ENCODE measurements at regions not wholly inside any gene's neighbourhood (a gene's known extent, or its start where the extent isn't known, plus 50 kb on each side); places are given as distances from the start of the nearest gene placed in this dataset.
"Not testable (repeated sequence)": the region's sequence is repeated elsewhere in the genome, so short reads cannot be mapped to it uniquely, and the experiment has no call there.

DNA sequence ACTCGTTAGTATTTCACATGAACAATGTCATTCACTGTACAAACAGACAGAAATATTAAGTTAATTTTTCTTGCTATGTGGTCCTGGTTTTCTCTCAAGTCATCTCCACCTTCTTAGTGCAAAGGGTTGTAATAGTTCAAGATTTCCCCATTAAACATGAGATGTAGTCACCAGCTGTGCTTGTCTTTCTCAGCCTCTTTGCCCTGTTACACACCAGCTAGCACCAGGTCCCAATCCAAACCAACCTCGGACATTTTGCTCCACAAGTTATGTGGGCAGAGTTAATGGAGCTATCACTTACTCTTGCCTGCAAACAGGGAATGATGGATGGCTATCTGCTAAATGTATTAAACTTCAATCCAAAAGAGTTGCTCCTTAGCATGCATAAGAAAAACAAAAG lies 328.1 kb downstream of the TLE1 start:
- no peak for DNase-seq (ENCODE audit: low read depth in 2 of 2)

DNA sequence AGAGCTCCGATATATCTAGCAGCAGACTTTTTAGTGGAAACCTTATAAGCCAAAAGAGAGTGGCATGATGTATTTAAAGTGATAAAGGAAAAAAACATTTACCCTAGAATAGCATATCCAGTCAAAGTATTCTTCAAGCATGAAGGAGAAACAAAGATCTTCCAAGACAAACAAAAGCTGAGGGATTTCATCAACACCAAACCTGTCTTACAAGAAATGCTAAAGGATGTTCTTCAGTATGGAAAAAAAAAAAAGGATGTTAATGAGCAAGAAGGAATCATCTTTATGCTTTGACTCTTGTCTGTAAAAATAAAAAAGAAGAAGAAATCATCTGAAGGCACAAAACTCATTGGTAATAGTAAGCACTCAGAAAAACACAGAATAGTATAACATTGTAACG lies 338.2 kb downstream of the TLE1 start:
- no peak for DNase-seq (ENCODE audit: low read depth in 2 of 2)

DNA sequence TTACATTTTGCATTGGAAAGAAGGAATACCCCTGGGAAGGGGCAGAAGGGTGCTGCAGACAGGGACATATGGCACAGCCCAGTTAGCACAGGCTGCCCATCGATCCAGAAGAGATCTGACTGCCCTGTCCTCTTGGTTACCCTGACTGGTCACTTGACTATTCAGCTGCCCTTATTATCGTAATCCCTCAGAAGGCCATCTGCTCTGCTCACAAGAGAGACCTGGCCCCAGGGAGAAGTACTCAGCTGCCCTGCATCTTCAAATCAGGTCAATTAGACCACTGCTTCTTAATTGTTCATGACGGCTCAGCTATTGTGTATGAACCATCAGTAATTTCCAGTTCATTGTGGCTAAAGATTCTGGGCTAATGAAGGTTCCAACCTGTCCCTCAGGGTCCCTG lies 345.0 kb downstream of the TLE1 start:
- DNase-seq (ENCODE audit: low read depth in 2 of 2), result no peak

DNA sequence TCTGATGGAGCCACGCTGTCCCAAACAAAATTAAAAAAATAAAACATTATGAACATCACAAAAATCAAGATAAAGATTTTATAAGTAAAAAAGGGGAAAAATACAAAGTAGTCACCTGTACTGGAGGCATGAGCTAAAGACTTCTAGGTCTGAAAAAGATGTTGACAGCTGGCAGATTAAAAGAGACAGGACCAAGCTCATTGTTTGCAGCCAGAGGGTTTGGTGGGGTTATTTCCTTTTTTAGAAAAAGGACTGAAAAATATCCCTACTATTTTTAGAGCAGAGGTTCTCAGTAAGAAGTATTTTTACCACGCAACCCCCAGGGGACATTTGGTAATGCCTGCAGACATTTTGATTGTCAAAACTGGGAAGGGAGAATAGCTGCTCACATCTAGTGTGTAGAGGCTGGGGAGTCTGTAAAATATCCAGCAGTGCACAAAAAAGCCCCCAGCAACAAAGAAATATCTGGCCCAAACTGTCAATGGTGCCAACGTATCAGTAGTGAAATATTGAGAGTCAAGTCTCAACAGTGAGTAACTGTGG lies 353.4 kb downstream of the TLE1 start:
- no peak for DNase-seq (ENCODE audit: low read depth in 2 of 2)

GRCh38 chr9:81321551-81321950 lies 367.8 kb downstream of the TLE1 start:
- DNase-seq (ENCODE audit: low read depth in 2 of 2), result no peak

- DNase-seq (ENCODE audit: low read depth in 2 of 2), result no peak
These were observed 368.4 kb downstream of the TLE1 start for GRCh38 chr9:81320909-81321482.

DNA sequence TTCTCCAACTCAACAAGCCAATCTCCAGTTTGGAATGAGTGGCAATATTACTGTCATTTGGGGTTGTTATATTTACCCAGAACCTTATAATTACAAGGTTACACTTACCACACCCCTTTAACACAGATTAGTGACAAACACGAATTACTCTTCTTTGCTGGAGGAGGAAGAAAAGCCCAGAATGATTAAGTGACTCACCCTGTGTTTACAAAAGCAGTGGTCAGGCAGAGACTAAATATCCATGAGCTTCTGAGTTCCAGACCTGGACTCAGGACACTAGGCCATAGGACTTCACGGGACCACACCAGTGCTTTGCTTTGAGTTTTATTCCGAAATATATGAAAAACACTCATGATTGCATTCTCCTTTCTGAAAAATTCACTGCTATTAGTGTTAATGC lies 370.8 kb downstream of the TLE1 start:
- no peak for DNase-seq (ENCODE audit: low read depth in 2 of 2)

DNA sequence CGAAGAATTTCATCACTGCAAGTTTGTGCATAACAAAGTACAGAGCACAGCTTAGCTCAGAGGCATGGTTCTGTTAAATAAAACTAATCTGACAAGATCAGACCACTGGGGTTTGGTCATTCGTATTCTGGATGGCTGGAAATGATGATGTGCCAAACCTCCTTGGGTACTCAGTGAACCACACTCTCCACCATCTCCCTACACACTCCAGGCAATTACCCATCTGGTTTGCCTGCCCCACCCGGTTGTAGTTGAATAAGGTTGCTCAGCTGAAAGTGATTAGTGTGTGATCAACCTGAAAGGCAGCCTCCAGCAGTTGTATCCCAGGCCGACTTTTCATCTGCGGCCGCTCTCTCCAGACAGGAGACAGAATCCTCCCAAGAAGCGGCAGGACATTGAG lies 371.4 kb downstream of the TLE1 start:
- DNase-seq (ENCODE audit: low read depth in 2 of 2), result no peak

- no peak for DNase-seq (ENCODE audit: low read depth in 2 of 2)
These were observed 372.1 kb downstream of the TLE1 start for GRCh38 chr9:81317223-81317622.

DNA sequence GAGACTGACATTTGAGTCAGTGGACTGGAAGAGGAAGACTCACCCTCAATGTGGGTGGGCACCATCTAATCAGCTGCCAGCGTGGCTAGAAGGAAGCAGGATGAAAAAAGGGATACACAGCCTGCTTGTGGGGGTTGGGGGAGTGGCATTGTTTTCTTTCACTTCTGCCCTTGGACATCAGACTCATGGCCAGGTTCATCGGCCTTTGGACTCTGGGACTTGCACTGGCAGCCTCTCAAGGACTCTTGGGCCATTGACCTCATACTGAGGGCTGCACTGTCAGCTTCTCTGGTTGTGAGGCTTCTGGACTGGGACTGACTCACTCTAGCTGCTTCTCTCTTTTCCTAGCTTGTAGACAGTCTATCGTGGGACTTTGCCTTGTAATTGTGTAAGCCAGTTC lies 374.9 kb downstream of the TLE1 start:
- DNase-seq (ENCODE audit: low read depth in 2 of 2), result no peak

DNA sequence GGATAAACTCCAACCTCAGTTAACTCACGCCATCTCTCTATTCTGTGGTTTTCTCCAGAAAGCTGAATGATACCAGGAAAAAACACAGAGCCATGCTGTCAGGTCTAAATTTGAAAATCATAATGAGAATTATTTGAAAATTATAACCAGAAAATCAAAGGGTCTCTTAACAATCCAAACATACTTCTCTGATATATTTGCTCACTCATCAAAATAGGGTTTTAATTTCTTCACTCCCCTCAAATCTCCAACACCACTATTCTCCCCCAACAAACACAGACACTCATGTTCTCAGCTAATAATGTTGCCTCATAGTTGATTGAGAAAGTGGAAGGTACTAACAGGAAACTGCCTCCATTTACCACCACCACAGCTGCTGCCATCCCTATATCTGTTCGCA lies 375.5 kb downstream of the TLE1 start:
- no peak for DNase-seq (ENCODE audit: low read depth in 2 of 2)

- DNase-seq (ENCODE audit: low read depth in 2 of 2), result no peak
These were observed 377.0 kb downstream of the TLE1 start for GRCh38 chr9:81312346-81312745.

DNA sequence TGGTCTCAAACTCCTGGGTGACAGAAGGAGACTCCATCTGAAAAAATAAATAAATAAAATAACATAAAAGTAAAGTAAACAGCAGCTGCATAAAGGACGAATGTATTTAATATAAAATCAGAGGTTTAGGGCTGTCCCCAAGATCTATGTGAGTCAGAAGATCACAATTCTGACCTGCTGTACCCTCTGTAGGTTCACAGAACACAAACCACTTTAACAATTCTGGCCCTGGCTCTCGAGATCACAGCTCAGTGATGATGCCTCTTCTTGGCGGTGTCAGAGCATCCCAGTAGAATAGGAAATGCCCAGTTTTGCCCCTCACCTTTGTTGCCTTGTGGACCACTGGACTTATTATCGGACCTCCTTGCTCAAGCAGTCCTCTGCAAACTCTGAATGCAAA lies 380.9 kb downstream of the TLE1 start:
- no peak for DNase-seq (ENCODE audit: low read depth in 2 of 2)

DNA sequence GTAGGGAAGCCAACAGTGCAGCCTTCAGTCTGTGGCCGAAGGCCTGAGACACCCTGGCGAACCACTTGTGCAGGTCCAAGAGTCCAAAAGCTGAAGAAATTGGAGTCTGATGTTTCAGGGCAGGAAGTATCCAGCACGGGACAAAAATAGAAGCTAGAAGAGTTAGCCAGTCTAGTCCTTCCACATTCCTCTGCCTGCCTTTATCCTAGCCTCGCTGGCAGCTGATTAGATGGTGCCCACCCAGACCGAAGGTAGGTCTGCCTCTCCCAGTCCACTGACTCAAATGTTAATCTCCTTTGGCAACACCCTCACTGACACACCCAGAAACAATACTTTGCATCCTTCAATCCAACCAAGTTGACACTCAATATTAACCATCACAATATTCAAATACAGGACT lies 381.6 kb downstream of the TLE1 start:
- not testable (repeated sequence) for DNase-seq (ENCODE audit: low read depth in 2 of 2)

GRCh38 chr9:81305561-81306182 lies 383.7 kb downstream of the TLE1 start:
- no peak for DNase-seq (ENCODE audit: low read depth in 2 of 2)

GRCh38 chr9:81303658-81304057 lies 385.7 kb downstream of the TLE1 start:
- DNase-seq (ENCODE audit: low read depth in 2 of 2), result no peak

DNA sequence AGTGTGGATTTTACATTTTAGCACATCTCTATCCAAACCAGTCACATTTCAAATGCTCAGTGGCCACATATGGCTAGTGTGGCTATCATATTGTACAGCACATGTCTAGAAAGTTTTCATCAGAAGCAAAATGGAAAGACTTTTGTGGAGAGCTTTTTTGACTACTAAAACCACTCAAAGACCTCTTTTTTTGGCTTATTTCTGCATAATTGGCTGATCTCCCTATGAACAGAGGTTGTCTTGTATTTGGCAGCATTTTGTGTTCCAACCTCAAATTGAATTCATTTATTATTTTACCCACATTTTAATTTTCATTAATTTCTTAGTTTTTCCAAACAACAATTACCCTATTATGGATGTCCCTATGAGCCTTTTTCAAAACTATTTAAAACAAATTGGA lies 395.7 kb downstream of the TLE1 start:
- no peak for DNase-seq (ENCODE audit: low read depth in 2 of 2)

DNA sequence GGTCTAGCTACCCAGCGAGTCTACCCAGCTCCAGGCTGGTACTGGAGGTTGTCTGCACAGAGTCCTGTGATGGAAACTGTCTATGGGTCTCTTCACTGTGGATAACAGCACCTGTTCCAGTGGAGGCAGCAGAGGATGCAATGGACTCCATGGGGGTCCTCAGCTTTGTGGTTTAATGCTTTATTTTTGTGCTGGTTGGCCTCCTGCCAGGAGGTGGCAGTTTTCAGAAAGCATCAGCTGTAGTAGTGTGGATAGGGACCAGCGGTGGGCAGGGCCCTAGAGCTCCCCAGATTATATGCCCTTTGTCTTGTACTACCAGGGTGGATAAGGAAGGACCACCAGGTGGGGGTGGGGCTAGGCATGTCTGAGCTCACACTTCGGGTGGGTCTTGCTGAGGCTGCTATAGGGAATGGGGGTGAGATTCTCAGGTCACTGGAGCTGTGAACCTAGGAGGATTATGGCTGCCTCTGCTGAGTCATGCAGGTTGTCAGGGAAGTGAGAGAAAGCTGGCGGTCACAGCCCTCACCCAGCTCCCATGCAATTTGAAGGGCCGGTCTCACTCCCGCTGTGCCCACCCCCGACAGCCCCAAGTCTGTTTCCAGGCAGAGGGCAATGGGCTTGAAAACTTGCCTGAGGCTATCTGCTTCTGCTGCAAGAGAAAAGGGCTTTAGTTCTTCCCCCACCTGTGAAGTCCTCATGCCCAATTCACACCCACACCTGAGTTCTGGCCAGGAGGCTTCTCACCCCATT lies 397.1 kb downstream of the TLE1 start:
- DNase-seq (ENCODE audit: low read depth in 2 of 2), result no peak

GRCh38 chr9:81289622-81290021 lies 399.7 kb downstream of the TLE1 start:
- no peak for DNase-seq (ENCODE audit: low read depth in 2 of 2)

GRCh38 chr9:81268048-81268447 lies 421.3 kb downstream of the TLE1 start:
- no peak for DNase-seq (ENCODE audit: low read depth in 2 of 2)

- no peak for DNase-seq (ENCODE audit: low read depth in 2 of 2)
These were observed 422.7 kb downstream of the TLE1 start for GRCh38 chr9:81266674-81267073.

GRCh38 chr9:81266086-81266485 lies 423.3 kb downstream of the TLE1 start:
- DNase-seq (ENCODE audit: low read depth in 2 of 2), result no peak

- DNase-seq (ENCODE audit: low read depth in 2 of 2), result no peak
These were observed 424.8 kb downstream of the TLE1 start for GRCh38 chr9:81264516-81264915.

All from stimulated activated CD4-positive, alpha-beta T cell treated with anti-CD3 and anti-CD28 coated beads, Interleukin-1b, Interleukin-23, amount 100 ng/mL, for 4 hours (primary cell).